H1 (cell line): ENCODE measurements at regions not wholly inside any gene's neighbourhood (a gene's known extent, or its start where the extent isn't known, plus 50 kb on each side); places are given as distances from the start of the nearest gene placed in this dataset.

Source experiments
- CTCF ChIA-PET: fragments of 300-600 bp; sonication (Branson Sonifier 250); formaldehyde crosslinking; loops from one replicate; lab custom pipeline; 2021; ENCODE audit not compliant: partially characterized antibody; lab: Charles Lee
- POLR2A ChIA-PET: fragments of 300-600 bp; sonication (Branson Sonifier 250); formaldehyde crosslinking; loops from one replicate; lab custom pipeline; 2021; ENCODE audit warnings: inconsistent platforms; ENCODE audit not compliant: partially characterized antibody; lab: Charles Lee
- DNase-seq, 2 experiments: peaks; one replicate each; pipeline versions ENCODE4 v3.0.0 to v3.0.0-alpha.2; 2010 to 2022; ENCODE audit warnings: low spot score in 2 of 2, low read depth in 1 of 2, mixed read lengths in 1 of 2
- FAIRE-seq: peaks from 2 replicates; lab custom pipeline; 2011; peaks lifted over from hg19 to GRCh38; lab: Jason Lieb, UNC
- H2AFZ ChIP-seq: 2 replicates; pipeline ENCODE4 v1.8.1; 2012; ENCODE audit warnings: low read length, inconsistent platforms
- H2AK5ac ChIP-seq: 2 replicates; pipeline ENCODE4 v1.6.1; 2013; ENCODE audit warnings: low read depth, low read length
- H2BK120ac ChIP-seq: replicated peaks from 2 replicates; pipeline ENCODE3; 2013; ENCODE audit warnings: low read depth, low read length, inconsistent platforms
- H2BK12ac ChIP-seq: 2 replicates; pipeline ENCODE4 v1.6.1; 2013; ENCODE audit warnings: low read depth, low read length
- H2BK15ac ChIP-seq: 2 replicates; pipeline ENCODE4 v1.6.1; 2013; ENCODE audit warnings: low read length
- H2BK20ac ChIP-seq: 2 replicates; pipeline ENCODE4 v1.6.1; 2013; ENCODE audit warnings: low read length
- H2BK5ac ChIP-seq: 2 replicates; pipeline ENCODE4 v1.6.1; 2013; ENCODE audit warnings: low read depth, low read length
- H3K14ac ChIP-seq: 2 replicates; pipeline ENCODE4 v1.6.1; 2013; ENCODE audit warnings: inconsistent platforms; ENCODE audit not compliant: insufficient read length
- H3K18ac ChIP-seq: 2 replicates; pipeline ENCODE4 v1.6.1; 2013; ENCODE audit warnings: low read length; ENCODE audit errors: extremely low read depth
- H3K23ac ChIP-seq: 2 replicates; pipeline ENCODE4 v1.6.1; 2013; ENCODE audit warnings: inconsistent platforms; ENCODE audit not compliant: insufficient read length
- H3K23me2 ChIP-seq: 2 replicates; pipeline ENCODE4 v1.6.1; 2013; ENCODE audit warnings: low read depth, low read length
- H3K27ac ChIP-seq: 2 replicates; pipeline ENCODE4 v1.6.1; 2011; ENCODE audit warnings: low read depth, low read length, inconsistent platforms
- H3K27me3 ChIP-seq, 4 experiments: replicated peaks in 1 of 4; 1 replicate in 1 of 4; 2 replicates in 3 of 4; pipeline versions ENCODE4 v1.6.1 to v1.8.1; 2011 to 2013; ENCODE audit warnings: low read length in 3 of 4, mild to moderate bottlenecking in 3 of 4, inconsistent platforms in 2 of 4, mixed read lengths in 2 of 4, moderate library complexity in 1 of 4; ENCODE audit not compliant: control insufficient read depth in 3 of 4, insufficient read depth in 3 of 4; ENCODE audit errors: extremely low read depth in 1 of 4
- H3K36me3 ChIP-seq, 4 experiments: 2 replicates each; pipeline versions ENCODE4 v1.6.1 to v1.8.1; 2011 to 2013; ENCODE audit warnings: mild to moderate bottlenecking in 4 of 4, low read length in 3 of 4, moderate library complexity in 2 of 4, control low read depth in 1 of 4, inconsistent platforms in 1 of 4; ENCODE audit not compliant: insufficient read depth in 4 of 4, control insufficient read depth in 2 of 4
- H3K4ac ChIP-seq: replicated peaks from 2 replicates; pipeline ENCODE3; 2013; ENCODE audit warnings: low read length, low read depth, mixed read lengths, inconsistent platforms; ENCODE audit not compliant: insufficient read length
- H3K4me1 ChIP-seq, 4 experiments: replicated peaks in 1 of 4; 1 replicate in 1 of 4; 2 replicates in 3 of 4; pipeline versions ENCODE4 v1.6.1 to v1.8.1; 2011 to 2013; ENCODE audit warnings: low read length in 3 of 4, inconsistent platforms in 2 of 4, mixed read lengths in 1 of 4; ENCODE audit not compliant: insufficient read depth in 4 of 4, control insufficient read depth in 3 of 4
- H3K4me2 ChIP-seq, 2 experiments: 2 replicates each; pipeline versions ENCODE4 v1.6.1 to v1.8.1; 2011 to 2013; ENCODE audit warnings: low read depth in 2 of 2, low read length in 2 of 2, control low read depth in 1 of 2, inconsistent platforms in 1 of 2, mild to moderate bottlenecking in 1 of 2; ENCODE audit not compliant: insufficient read depth in 1 of 2
- H3K4me3 ChIP-seq, 4 experiments: fragments of 200-600, 300-600 bp in 1 of 4; sonication (generic), shearing (Covaris generic), sonication (Bioruptor Twin) in 1 of 4; 2 replicates each; pipeline versions ENCODE4 v1.5.1 to v1.8.1; 2011 to 2016; ENCODE audit warnings: low read length in 4 of 4, low read depth in 3 of 4, control low read depth in 2 of 4, inconsistent platforms in 2 of 4, mild to moderate bottlenecking in 2 of 4, mixed read lengths in 1 of 4, moderate library complexity in 1 of 4; ENCODE audit not compliant: insufficient read depth in 2 of 4; ENCODE audit errors: extremely low read depth in 1 of 4
- H3K56ac ChIP-seq: replicated peaks from 2 replicates; pipeline ENCODE3; 2013; ENCODE audit warnings: low read depth, mild to moderate bottlenecking, mixed read lengths, low read length, inconsistent platforms; ENCODE audit not compliant: insufficient read length
- H3K79me1 ChIP-seq: 2 replicates; pipeline ENCODE4 v1.6.1; 2013; ENCODE audit warnings: low read depth, low read length, control low read depth
- H3K79me2 ChIP-seq, 2 experiments: 2 replicates each; pipeline versions ENCODE4 v1.6.1 to v1.8.1; 2012 to 2013; ENCODE audit warnings: low read length in 2 of 2, mild to moderate bottlenecking in 2 of 2, inconsistent platforms in 1 of 2; ENCODE audit not compliant: insufficient read depth in 2 of 2, control insufficient read depth in 1 of 2
- H3K9ac ChIP-seq, 4 experiments: replicated peaks in 1 of 4; 1 replicate in 1 of 4; 2 replicates in 3 of 4; pipeline versions ENCODE4 v1.6.1 to v1.8.1; 2011 to 2013; ENCODE audit warnings: low read depth in 3 of 4, low read length in 3 of 4, control low read depth in 2 of 4, mild to moderate bottlenecking in 2 of 4, moderate library complexity in 2 of 4, inconsistent platforms in 1 of 4; ENCODE audit errors: extremely low read depth in 1 of 4
- H3K9me3 ChIP-seq, 2 experiments: 2 replicates each; pipeline versions ENCODE4 v1.6.1 to v1.8.1; 2012 to 2013; ENCODE audit warnings: mild to moderate bottlenecking in 2 of 2, moderate library complexity in 2 of 2, control low read depth in 1 of 2, inconsistent platforms in 1 of 2, low read depth in 1 of 2, low read length in 1 of 2, mixed read lengths in 1 of 2; ENCODE audit not compliant: insufficient read depth in 2 of 2
- H4K20me1 ChIP-seq, 2 experiments: replicated peaks in 1 of 2; 2 replicates each; pipeline versions ENCODE3 to v1.8.1; 2011 to 2013; ENCODE audit warnings: inconsistent platforms in 2 of 2, low read length in 2 of 2, mild to moderate bottlenecking in 1 of 2; ENCODE audit not compliant: insufficient read depth in 2 of 2, control insufficient read depth in 1 of 2
- H4K5ac ChIP-seq: 2 replicates; pipeline ENCODE4 v1.6.1; 2013; ENCODE audit warnings: low read length, low read depth, mixed read lengths, inconsistent platforms; ENCODE audit not compliant: insufficient read length
- H4K8ac ChIP-seq: 2 replicates; pipeline ENCODE4 v1.8.0; 2013; ENCODE audit warnings: mild to moderate bottlenecking, moderate library complexity, low read length, inconsistent platforms; ENCODE audit not compliant: insufficient read depth; ENCODE audit errors: extremely low read depth
- H4K91ac ChIP-seq: replicated peaks from 2 replicates; pipeline ENCODE3; 2013; ENCODE audit warnings: low read length, mixed read lengths, inconsistent platforms; ENCODE audit not compliant: insufficient read length
- CHD2 ChIP-seq: IDR thresholded peaks from 2 replicates; pipeline ENCODE4 v1.6.1; 2012; ENCODE audit warnings: low read length, improper control_type of control experiment
- EP300 ChIP-seq, 2 experiments: IDR thresholded peaks; 1 replicate in 1 of 2; 2 replicates in 1 of 2; pipeline ENCODE4 v1.6.1; 2011 to 2012; ENCODE audit warnings: low read depth in 2 of 2, low read length in 2 of 2, mild to moderate bottlenecking in 2 of 2, borderline replicate concordance in 1 of 2, inconsistent platforms in 1 of 2, moderate library complexity in 1 of 2
- WGBS, 2 experiments: shearing (Covaris generic) in 1 of 2; methylation state at CpG; one replicate each; pipeline versions ENCODE4 v1.1.6 to v1.1.7; 2013 to 2015; ENCODE audit warnings: low lambda C conversion rate in 2 of 2, mixed read lengths in 2 of 2, inconsistent platforms in 1 of 2, low coverage in 1 of 2, missing lambda C conversion rate in 1 of 2; ENCODE audit not compliant: insufficient replicate concordance in 2 of 2, insufficient coverage in 1 of 2, insufficient read length in 1 of 2; ENCODE audit errors: extremely low coverage in 1 of 2, missing lambda C conversion rate in 1 of 2; 5-methylcytosine and 5-hydroxymethylcytosine counted together

- Histone ChIP-seq H3K23me2 (no peaks in the 10 kb centered on the region), H4K8ac (no peak overlapping the region), H3K79me1 (no peaks in the 10 kb centered on the region), H3K27ac (no peak overlapping the region), H3K4ac (no peak overlapping the region), H2AFZ (no peak overlapping the region), H4K5ac (no peak overlapping the region), H3K4me3 (no peak overlapping the region), H3K9me3 (no peaks in the 10 kb centered on the region), H3K4me1 (no peaks in the 10 kb centered on the region), H3K27me3 (no peaks in the 10 kb centered on the region), H3K56ac (no peak overlapping the region), H2AK5ac (no peak overlapping the region), H3K14ac (no peak overlapping the region), H3K23ac (no peak overlapping the region), H2BK12ac (no peak overlapping the region), H2BK120ac (no peak overlapping the region), H2BK5ac (no peak overlapping the region), H3K4me2 (no peak overlapping the region), H4K91ac (no peak overlapping the region), H2BK15ac (no peak overlapping the region), H3K79me2 (no peaks in the 10 kb centered on the region), H2BK20ac (no peak overlapping the region), H4K20me1 (no peaks in the 10 kb centered on the region), H3K18ac (no peak overlapping the region), H3K36me3 (no peaks in the 10 kb centered on the region), H3K9ac (no peak overlapping the region)
- DNase-seq (no peak), FAIRE-seq (no peak)
- WGBS, 2 experiments: 90% methylated on average over 4 of the region's 4 CpGs; no CpG with 5 or more reads in 1 of the 2 experiments
- ChIA-PET POLR2A (no interaction called here), CTCF (interaction anchor here (1.1 kb wide), 1 partner anchor 278 kb away, joined by 3 read pairs; the partner anchor contains the start of gene PARM1)
- TF ChIP-seq CHD2 (no peak), EP300 (IDR thresholded peaks at IDR 0.05; ENCODE audit: borderline replicate concordance in 1 of 2, low read depth in 2 of 2, low read length in 2 of 2) (no peak)
Measured at GRCh38 chr4:75211422-75211821, 278.5 kb downstream of the PARM1 start.
